ENCODE measurements at regions not wholly inside any gene's neighbourhood (a gene's known extent, or its start where the extent isn't known, plus 50 kb on each side); places are given as distances from the start of the nearest gene placed in this dataset.

GRCh38 chr22:47300698-47301405, 538.4 kb downstream of the TBC1D22A start:
- no peak for DNase-seq

- no peak for DNase-seq
Observed at GRCh38 chr22:47299863-47300697, 537.6 kb downstream of the TBC1D22A start.

- DNase-seq, result no peak
Observed at GRCh38 chr22:47299211-47299862, 536.9 kb downstream of the TBC1D22A start.

GRCh38 chr22:47298017-47298785, 535.8 kb downstream of the TBC1D22A start:
- DNase-seq, result no peak

- no peak for DNase-seq
Observed at GRCh38 chr22:47297261-47298016, 535.0 kb downstream of the TBC1D22A start.

- no peak for DNase-seq
Observed at GRCh38 chr22:47296405-47297260, 534.2 kb downstream of the TBC1D22A start.

GRCh38 chr22:47295982-47296381, 533.5 kb downstream of the TBC1D22A start:
- no peak for DNase-seq

GRCh38 chr22:47295226-47295901, 532.9 kb downstream of the TBC1D22A start:
- no peak for DNase-seq

GRCh38 chr22:47294576-47294975, 532.1 kb downstream of the TBC1D22A start:
- no peak for DNase-seq

GRCh38 chr22:47294222-47294532, 531.7 kb downstream of the TBC1D22A start:
- no peak for DNase-seq

GRCh38 chr22:47293368-47294221, 531.1 kb downstream of the TBC1D22A start:
- no peak for DNase-seq

GRCh38 chr22:47292546-47293320, 530.3 kb downstream of the TBC1D22A start:
- no peak for DNase-seq

GRCh38 chr22:47291565-47292495, 529.4 kb downstream of the TBC1D22A start:
- DNase-seq, result no peak

- no peak for DNase-seq
Observed at GRCh38 chr22:47290706-47291430, 528.4 kb downstream of the TBC1D22A start.

- no peak for DNase-seq
Observed at GRCh38 chr22:47289336-47289985, 527.0 kb downstream of the TBC1D22A start.

- no peak for DNase-seq
Observed at GRCh38 chr22:47288680-47289079, 526.2 kb downstream of the TBC1D22A start.

Measured in stimulated activated CD4-positive, alpha-beta T cell treated with anti-CD3 and anti-CD28 coated beads, Interleukin-12 subunit alpha, Interleukin-12 subunit beta, amount 100 ng/mL, for 4 hours (primary cell).